ENCODE measurements at regions not wholly inside any gene's neighbourhood (a gene's known extent, or its start where the extent isn't known, plus 50 kb on each side); places are given as distances from the start of the nearest gene placed in this dataset.

DNA sequence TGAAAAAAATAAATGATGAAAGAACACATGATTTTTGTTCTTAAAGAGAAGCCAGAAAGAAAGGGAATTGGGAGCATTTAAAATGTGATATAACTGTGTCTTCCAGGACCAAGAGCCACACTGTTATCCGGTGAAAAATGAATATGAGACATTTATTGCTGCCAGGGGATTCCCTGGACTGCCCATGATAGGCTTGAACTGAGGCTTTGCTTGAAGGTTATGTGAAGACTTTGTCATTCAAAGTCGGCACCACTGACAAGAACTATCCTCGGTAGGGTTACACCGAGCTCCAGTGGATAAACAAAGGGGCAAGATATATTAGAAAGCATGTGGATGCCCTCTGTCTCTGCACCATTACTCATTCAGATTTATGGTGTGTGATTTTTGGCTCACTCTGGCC is 125.4 kb upstream of the MINDY3 start:
- H3K27me3 ChIP-seq (ENCODE audit: insufficient read depth, low read depth, severe bottlenecking), result no peaks in the 10 kb centered on the region
- H3K9me3 ChIP-seq (ENCODE audit: severe bottlenecking), result no peaks in the 10 kb centered on the region
- no peak overlapping the region for H3K4me3 ChIP-seq (ENCODE audit: low read depth, low read length)
- no peak overlapping the region for H3K27ac ChIP-seq
- TF ChIP-seq, protein P1, sequence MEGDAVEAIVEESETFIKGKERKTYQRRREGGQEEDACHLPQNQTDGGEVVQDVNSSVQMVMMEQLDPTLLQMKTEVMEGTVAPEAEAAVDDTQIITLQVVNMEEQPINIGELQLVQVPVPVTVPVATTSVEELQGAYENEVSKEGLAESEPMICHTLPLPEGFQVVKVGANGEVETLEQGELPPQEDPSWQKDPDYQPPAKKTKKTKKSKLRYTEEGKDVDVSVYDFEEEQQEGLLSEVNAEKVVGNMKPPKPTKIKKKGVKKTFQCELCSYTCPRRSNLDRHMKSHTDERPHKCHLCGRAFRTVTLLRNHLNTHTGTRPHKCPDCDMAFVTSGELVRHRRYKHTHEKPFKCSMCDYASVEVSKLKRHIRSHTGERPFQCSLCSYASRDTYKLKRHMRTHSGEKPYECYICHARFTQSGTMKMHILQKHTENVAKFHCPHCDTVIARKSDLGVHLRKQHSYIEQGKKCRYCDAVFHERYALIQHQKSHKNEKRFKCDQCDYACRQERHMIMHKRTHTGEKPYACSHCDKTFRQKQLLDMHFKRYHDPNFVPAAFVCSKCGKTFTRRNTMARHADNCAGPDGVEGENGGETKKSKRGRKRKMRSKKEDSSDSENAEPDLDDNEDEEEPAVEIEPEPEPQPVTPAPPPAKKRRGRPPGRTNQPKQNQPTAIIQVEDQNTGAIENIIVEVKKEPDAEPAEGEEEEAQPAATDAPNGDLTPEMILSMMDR (IDR thresholded peaks at IDR 0.05; ENCODE audit: low read depth, low read length), result no peak
- DNase-seq, result no peak
- no peaks in the 10 kb centered on the region for H3K36me3 ChIP-seq

DNA sequence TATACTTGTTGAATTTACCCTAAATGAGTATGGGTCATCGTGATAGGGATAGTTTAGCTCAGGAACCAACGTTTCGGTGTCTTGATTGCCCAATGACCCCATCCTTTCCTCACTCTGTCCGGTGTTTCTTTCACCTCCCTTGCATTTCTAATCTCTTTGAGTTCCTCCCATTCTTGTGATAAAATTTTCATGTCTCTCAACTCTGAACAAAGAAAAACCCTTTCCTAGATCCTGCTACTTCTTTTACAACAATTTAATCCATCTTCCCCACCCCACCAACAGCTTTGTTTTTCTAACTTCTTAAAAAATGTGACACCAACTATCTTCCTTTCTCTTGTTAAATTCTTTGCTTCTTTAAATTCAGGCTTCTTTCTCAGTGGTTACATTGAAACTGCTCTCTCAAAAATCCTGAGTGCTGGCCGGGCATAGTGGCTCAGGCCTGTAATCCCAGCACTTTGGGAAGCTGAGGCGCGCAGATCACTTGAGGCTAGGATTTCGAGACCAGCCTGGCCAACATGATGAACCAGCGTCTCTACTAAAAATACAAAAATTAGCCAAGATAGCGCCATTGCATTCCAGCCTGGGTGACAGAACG is 130.3 kb upstream of the MINDY3 start:
- Histone ChIP-seq H3K9me3 (ENCODE audit: severe bottlenecking) (no peaks in the 10 kb centered on the region), H3K27me3 (ENCODE audit: insufficient read depth, low read depth, severe bottlenecking) (no peaks in the 10 kb centered on the region), H3K4me3 (ENCODE audit: low read depth, low read length) (no peak overlapping the region), H3K27ac (no peak overlapping the region), H3K36me3 (no peaks in the 10 kb centered on the region)
- TF ChIP-seq, protein P1 (IDR thresholded peaks at IDR 0.05; ENCODE audit: low read depth, low read length), result no peak
- no peak for DNase-seq

DNA sequence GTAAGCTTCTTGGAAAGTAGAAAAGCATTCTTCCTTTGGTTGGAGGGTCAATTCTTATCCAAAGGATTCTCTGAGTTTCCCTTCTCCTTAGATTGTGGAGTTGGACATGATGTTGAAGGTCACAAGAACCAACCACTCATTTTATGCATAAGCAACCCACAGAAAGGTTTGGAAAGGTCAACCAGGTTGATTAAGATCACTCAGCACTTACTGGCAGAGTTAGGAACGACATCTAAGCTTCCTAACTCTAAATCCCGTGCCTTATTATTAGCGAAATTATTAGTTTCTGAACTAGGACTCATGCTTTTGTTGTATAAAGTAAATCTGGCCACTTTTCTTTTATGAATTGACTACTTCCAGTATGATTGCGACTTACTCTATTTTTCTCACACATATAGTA is 137.0 kb upstream of the MINDY3 start:
- DNase-seq, result no peak
- TF ChIP-seq, protein P1 (IDR thresholded peaks at IDR 0.05; ENCODE audit: low read depth, low read length), result no peak
- no peaks in the 10 kb centered on the region for H3K9me3 ChIP-seq (ENCODE audit: severe bottlenecking)
- no peaks in the 10 kb centered on the region for H3K36me3 ChIP-seq
- H3K27me3 ChIP-seq (ENCODE audit: insufficient read depth, low read depth, severe bottlenecking), result no peaks in the 10 kb centered on the region
- no peak overlapping the region for H3K27ac ChIP-seq
- H3K4me3 ChIP-seq (ENCODE audit: low read depth, low read length), result no peak overlapping the region

DNA sequence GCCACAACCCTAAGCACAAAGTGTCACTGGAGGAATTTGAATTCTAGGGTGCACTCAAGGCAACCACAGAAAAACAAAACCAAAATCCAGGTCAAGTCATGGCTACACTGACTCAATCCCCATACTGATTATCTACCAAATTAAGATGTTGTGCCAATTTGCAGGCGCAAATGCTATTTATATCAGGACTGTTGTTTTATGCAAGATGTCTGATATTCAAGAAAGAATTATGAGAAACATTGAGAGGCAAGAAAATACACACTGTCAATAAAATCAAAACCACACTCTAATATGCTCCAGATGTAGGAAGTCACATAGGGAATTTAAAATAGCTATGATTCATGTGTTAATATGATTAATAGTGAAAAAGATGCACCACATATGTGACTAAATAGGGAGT is 141.3 kb upstream of the MINDY3 start:
- no peak for DNase-seq
- Histone ChIP-seq H3K27ac (no peak overlapping the region), H3K9me3 (ENCODE audit: severe bottlenecking) (no peaks in the 10 kb centered on the region), H3K36me3 (no peaks in the 10 kb centered on the region), H3K4me3 (ENCODE audit: low read depth, low read length) (no peak overlapping the region), H3K27me3 (ENCODE audit: insufficient read depth, low read depth, severe bottlenecking) (no peaks in the 10 kb centered on the region)
- TF ChIP-seq, protein P1 (IDR thresholded peaks at IDR 0.05; ENCODE audit: low read depth, low read length), result no peak

DNA sequence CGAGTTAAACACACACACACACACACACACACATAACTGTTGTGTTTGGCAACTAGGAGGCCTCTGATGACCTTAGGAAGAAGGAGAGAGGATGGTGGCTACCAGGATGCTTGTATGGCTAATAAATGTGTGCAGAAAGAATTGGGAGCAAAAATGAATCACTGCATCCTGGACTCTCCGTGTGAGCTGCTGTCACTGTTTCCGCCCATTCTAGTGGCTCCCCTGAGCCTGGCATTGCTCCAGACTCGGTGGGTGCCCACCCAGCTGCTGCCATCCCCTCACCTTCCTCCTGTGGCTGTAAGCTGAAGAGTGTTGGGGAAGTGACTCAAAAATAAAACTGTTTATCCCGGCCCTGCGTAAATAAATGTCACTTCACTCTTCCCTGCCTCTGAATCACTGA is 149.5 kb upstream of the MINDY3 start:
- Histone ChIP-seq H3K9me3 (ENCODE audit: severe bottlenecking) (no peaks in the 10 kb centered on the region), H3K27me3 (ENCODE audit: insufficient read depth, low read depth, severe bottlenecking) (no peaks in the 10 kb centered on the region), H3K36me3 (no peaks in the 10 kb centered on the region), H3K4me3 (ENCODE audit: low read depth, low read length) (no peak overlapping the region), H3K27ac (no peak overlapping the region)
- DNase-seq, result no peak
- TF ChIP-seq, protein P1 (IDR thresholded peaks at IDR 0.05; ENCODE audit: low read depth, low read length), result no peak

DNA sequence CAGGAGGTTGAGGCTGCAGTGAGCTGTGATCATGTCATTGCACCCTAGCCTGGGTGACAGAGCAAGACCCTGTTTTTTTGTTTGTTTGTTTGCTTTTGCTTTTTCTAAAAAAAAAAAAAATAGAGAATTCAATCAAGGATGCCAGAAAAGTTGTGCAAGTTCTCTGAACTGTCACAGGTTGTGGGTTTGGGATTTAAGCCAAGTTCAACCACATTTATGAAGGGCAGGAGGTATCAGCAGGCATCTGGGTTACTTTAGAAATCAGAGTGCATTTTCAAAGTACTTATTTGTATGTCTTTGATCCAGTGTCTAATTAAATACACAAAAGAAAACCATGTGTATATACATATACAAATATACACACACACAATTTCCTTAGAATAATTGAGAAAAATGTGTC is 151.2 kb upstream of the MINDY3 start:
- Histone ChIP-seq H3K27me3 (ENCODE audit: insufficient read depth, low read depth, severe bottlenecking) (no peaks in the 10 kb centered on the region), H3K27ac (no peak overlapping the region), H3K36me3 (no peaks in the 10 kb centered on the region), H3K9me3 (ENCODE audit: severe bottlenecking) (no peaks in the 10 kb centered on the region), H3K4me3 (ENCODE audit: low read depth, low read length) (no peak overlapping the region)
- DNase-seq, result no peak
- TF ChIP-seq, protein P1 (IDR thresholded peaks at IDR 0.05; ENCODE audit: low read depth, low read length), result no peak
